ENCODE measurements at regions not wholly inside any gene's neighbourhood (a gene's known extent, or its start where the extent isn't known, plus 50 kb on each side); places are given as distances from the start of the nearest gene placed in this dataset.

- Mint-ChIP-seq H3K27ac (no peak overlapping the region), H3K9me3 (peaks cover 0 to 1% of the 10 kb centered on the region in 2 donors), H3K36me3 (no peaks in the 10 kb centered on the region)
- DNase-seq (ENCODE audit: low spot score in 2 of 2) = no peak
- ATAC-seq = no peak
These were observed 1352.5 kb downstream of the ZPLD1 start for GRCh38 chr3:103787164-103787871.

- no peak for DNase-seq (ENCODE audit: low spot score in 2 of 2)
- Mint-ChIP-seq H3K36me3 (no peaks in the 10 kb centered on the region), H3K9me3 (peaks cover 0 to 4% of the 10 kb centered on the region in 2 donors), H3K27ac (no peak overlapping the region)
- ATAC-seq = no peak
These were observed 1353.1 kb downstream of the ZPLD1 start for GRCh38 chr3:103787879-103788278.

- peaks cover 0 to 4% of the 10 kb centered on the region in 2 donors for H3K9me3 Mint-ChIP-seq
These were observed 1357.1 kb downstream of the ZPLD1 start for GRCh38 chr3:103791786-103792515.

GRCh38 chr3:103794656-103795055, 1359.8 kb downstream of the ZPLD1 start:
- DNase-seq (ENCODE audit: low spot score in 2 of 2) (no peak), ATAC-seq (no peak)
- Mint-ChIP-seq H3K36me3 (no peaks in the 10 kb centered on the region), H3K9me3 (peaks cover 0 to 7% of the 10 kb centered on the region in 2 donors), H3K27ac (no peak overlapping the region)

More at GRCh38 chr3:103791786-103792515, 1357.1 kb downstream of the ZPLD1 start:
- no peak for DNase-seq (ENCODE audit: low spot score in 2 of 2)
- Mint-ChIP-seq H3K27ac (no peak overlapping the region), H3K36me3 (no peaks in the 10 kb centered on the region)
- no peak for ATAC-seq

- peaks cover 6 to 7% of the 10 kb centered on the region in 2 donors for H3K9me3 Mint-ChIP-seq
- ATAC-seq (no peak), DNase-seq (ENCODE audit: low spot score in 2 of 2) (no peak)
- H3K36me3 Mint-ChIP-seq = no peaks in the 10 kb centered on the region
- H3K27ac Mint-ChIP-seq = no peak overlapping the region
These were observed 1361.3 kb downstream of the ZPLD1 start for GRCh38 chr3:103796068-103796467.

- peaks cover 0 to 4% of the 10 kb centered on the region in 2 donors for H3K36me3 Mint-ChIP-seq
- no peak for ATAC-seq
These were observed 1369.0 kb downstream of the ZPLD1 start for GRCh38 chr3:103803787-103804186.

GRCh38 chr3:103810167-103810566, 1375.4 kb downstream of the ZPLD1 start:
- Mint-ChIP-seq H3K27ac (no peak overlapping the region), H3K36me3 (peaks cover 0 to 4% of the 10 kb centered on the region in 2 donors), H3K9me3 (peaks cover 15 to 16% of the 10 kb centered on the region in 2 donors)
- ATAC-seq (no peak), DNase-seq (ENCODE audit: low spot score in 2 of 2) (no peak)

More at GRCh38 chr3:103803787-103804186, 1369.0 kb downstream of the ZPLD1 start:
- no peak for DNase-seq (ENCODE audit: low spot score in 2 of 2)
- Mint-ChIP-seq H3K9me3 (peaks cover 21 to 26% of the 10 kb centered on the region in 2 donors), H3K27ac (no peak overlapping the region)

GRCh38 chr3:103813955-103814354, 1379.1 kb downstream of the ZPLD1 start:
- H3K9me3 Mint-ChIP-seq = peaks cover 11 to 13% of the 10 kb centered on the region in 2 donors
- no peak overlapping the region for H3K27ac Mint-ChIP-seq
- no peak for DNase-seq (ENCODE audit: low spot score in 2 of 2)
- H3K36me3 Mint-ChIP-seq = no peaks in the 10 kb centered on the region
- no peak for ATAC-seq

- DNase-seq (ENCODE audit: low spot score in 2 of 2) = no peak
- Mint-ChIP-seq H3K27ac (no peak overlapping the region), H3K36me3 (no peaks in the 10 kb centered on the region), H3K9me3 (peaks cover 9 to 11% of the 10 kb centered on the region in 2 donors)
- ATAC-seq = no peak
These were observed 1383.6 kb downstream of the ZPLD1 start for GRCh38 chr3:103818398-103818797.

GRCh38 chr3:103818800-103819199, 1384.0 kb downstream of the ZPLD1 start:
- no peak overlapping the region for H3K27ac Mint-ChIP-seq
- H3K9me3 Mint-ChIP-seq = peaks cover 9 to 11% of the 10 kb centered on the region in 2 donors
- ATAC-seq (no peak), DNase-seq (ENCODE audit: low spot score in 2 of 2) (no peak)
- H3K36me3 Mint-ChIP-seq = no peaks in the 10 kb centered on the region

GRCh38 chr3:103825586-103825985, 1390.8 kb downstream of the ZPLD1 start:
- no peak overlapping the region for H3K27ac Mint-ChIP-seq
- no peaks in the 10 kb centered on the region for H3K36me3 Mint-ChIP-seq
- DNase-seq (ENCODE audit: low spot score in 2 of 2) (no peak), ATAC-seq (no peak)
- peaks cover 3 to 10% of the 10 kb centered on the region in 2 donors for H3K9me3 Mint-ChIP-seq

- H3K36me3 Mint-ChIP-seq = no peaks in the 10 kb centered on the region
- DNase-seq (ENCODE audit: low spot score in 2 of 2) = no peak
- peaks cover 3 to 13% of the 10 kb centered on the region in 2 donors for H3K9me3 Mint-ChIP-seq
- ATAC-seq = no peak
- H3K27ac Mint-ChIP-seq = no peak overlapping the region
These were observed 1395.0 kb downstream of the ZPLD1 start for GRCh38 chr3:103829723-103830326.

GRCh38 chr3:103847081-103848062, 1412.6 kb downstream of the ZPLD1 start:
- no peak for ATAC-seq
- no peaks in the 10 kb centered on the region for H3K36me3 Mint-ChIP-seq
- H3K9me3 Mint-ChIP-seq = peaks cover 0 to 4% of the 10 kb centered on the region in 2 donors

GRCh38 chr3:103851793-103852192, 1417.0 kb downstream of the ZPLD1 start:
- DNase-seq (ENCODE audit: low spot score in 2 of 2) (no peak), ATAC-seq (no peak)
- H3K36me3 Mint-ChIP-seq = no peaks in the 10 kb centered on the region
- H3K9me3 Mint-ChIP-seq = peaks cover 0 to 3% of the 10 kb centered on the region in 2 donors
- H3K27ac Mint-ChIP-seq = no peak overlapping the region

More at GRCh38 chr3:103847081-103848062, 1412.6 kb downstream of the ZPLD1 start:
- no peak overlapping the region for H3K27ac Mint-ChIP-seq
- DNase-seq (ENCODE audit: low spot score in 2 of 2) = no peak

- peaks cover 11 to 15% of the 10 kb centered on the region in 2 donors for H3K9me3 Mint-ChIP-seq
- ATAC-seq = no peak
- no peak for DNase-seq (ENCODE audit: low spot score in 2 of 2)
- no peaks in the 10 kb centered on the region for H3K36me3 Mint-ChIP-seq
- H3K27ac Mint-ChIP-seq = no peak overlapping the region
These were observed 1427.6 kb downstream of the ZPLD1 start for GRCh38 chr3:103862415-103862814.

GRCh38 chr3:103863381-103863780, 1428.6 kb downstream of the ZPLD1 start:
- peaks cover 15% of the 10 kb centered on the region in 2 donors for H3K9me3 Mint-ChIP-seq
- DNase-seq (ENCODE audit: low spot score in 2 of 2) = no peak

More at GRCh38 chr3:103863381-103863780, 1428.6 kb downstream of the ZPLD1 start:
- ATAC-seq = no peak
- Mint-ChIP-seq H3K27ac (no peak overlapping the region), H3K36me3 (no peaks in the 10 kb centered on the region)

Measured in activated naive CD4-positive, alpha-beta T cell treated with anti-CD3 and anti-CD28 coated beads, Interleukin-2, amount 50 U/mL, for 72 hours (primary cell).